ENCODE measurements at regions not wholly inside any gene's neighbourhood (a gene's known extent, or its start where the extent isn't known, plus 50 kb on each side); places are given as distances from the start of the nearest gene placed in this dataset.

GRCh38 chr14:44780989-44781388 is 180.8 kb downstream of the KLHL28 start:
- TF ChIP-seq CTCF (IDR thresholded peaks at IDR 0.05) (no peak), POLR2A (IDR thresholded peaks at IDR 0.05) (no peak)

Measured in Peyer's patch (tissue), 4 donors.